ENCODE measurements at regions not wholly inside any gene's neighbourhood (a gene's known extent, or its start where the extent isn't known, plus 50 kb on each side); places are given as distances from the start of the nearest gene placed in this dataset.
"Not testable (repeated sequence)": the region's sequence is repeated elsewhere in the genome, so short reads cannot be mapped to it uniquely, and the experiment has no call there.

- H3K4me3 ChIP-seq; H3K36me3 ChIP-seq (ENCODE audit: low read depth); intact Hi-C loops (cut with DNase I, micrococcal nuclease); DNase-seq; ATAC-seq; H3K4me1 ChIP-seq (ENCODE audit: low read depth): not testable (repeated sequence)
- peaks cover 61% of the 10 kb centered on the region for H3K9me3 ChIP-seq
Measured at GRCh38 chr22:12036802-12037201, 3491.2 kb upstream of the OR11H1 start.

All from mucosa of descending colon (tissue), 3 donors.